ENCODE measurements at regions not wholly inside any gene's neighbourhood (a gene's known extent, or its start where the extent isn't known, plus 50 kb on each side); places are given as distances from the start of the nearest gene placed in this dataset.

- Mint-ChIP-seq H3K27ac (no peak overlapping the region), H3K4me1 (no peaks in the 10 kb centered on the region), H3K27me3 (ENCODE audit: insufficient read depth, low read depth, poor library complexity) (no peaks in the 10 kb centered on the region), H3K36me3 (ENCODE audit: low read depth) (no peaks in the 10 kb centered on the region), H3K4me3 (no peak overlapping the region), H3K9me3 (no peaks in the 10 kb centered on the region)
- Histone ChIP-seq H3K4me2 (no peak overlapping the region), H3K9me2 (ENCODE audit: insufficient read depth) (no peaks in the 10 kb centered on the region), H3F3A (replicated peaks; ENCODE audit: low read depth) (no peaks in the 10 kb centered on the region), H3K27ac (ENCODE audit: low read depth) (no peak overlapping the region), H3K4me1 (ENCODE audit: insufficient read depth) (no peaks in the 10 kb centered on the region), H2AFZ (no peak overlapping the region), H3K27me3 (ENCODE audit: insufficient read depth) (no peaks in the 10 kb centered on the region), H3K4me3 (no peak overlapping the region), H4K20me1 (replicated peaks; ENCODE audit: insufficient read depth) (no peaks in the 10 kb centered on the region; the same call in 1 of the 2 replicates), H3K79me2 (replicated peaks; ENCODE audit: insufficient read depth) (no peaks in the 10 kb centered on the region), H3K36me3 (ENCODE audit: insufficient read depth) (no peaks in the 10 kb centered on the region)
- DNase-seq (ENCODE audit: low spot score): no peak
- TF ChIP-seq EZH2 (IDR thresholded peaks at IDR 0.05; ENCODE audit: low read depth, unreplicated experiment) (no peak), CREB1 (CRISPR knock-in tag; IDR thresholded peaks at IDR 0.05; ENCODE audit: low read depth) (no peak), JUNB (IDR thresholded peaks at IDR 0.05; ENCODE audit: unreplicated experiment) (no peak), ETS1 (IDR thresholded peaks at IDR 0.05) (no peak), REST (IDR thresholded peaks at IDR 0.05; ENCODE audit: unreplicated experiment) (no peak), ZNF114 (CRISPR knock-in tag; IDR thresholded peaks at IDR 0.05) (no peak), ZNF331 (CRISPR knock-in tag; IDR thresholded peaks at IDR 0.05; ENCODE audit: low read depth) (no peak), POLR2AphosphoS5 (IDR thresholded peaks at IDR 0.05; ENCODE audit: low read depth) (no peak), ZNF462 (CRISPR knock-in tag; IDR thresholded peaks at IDR 0.05) (no peak), NANOG (IDR thresholded peaks at IDR 0.05; ENCODE audit: borderline replicate concordance) (no peak), STAT1 (IDR thresholded peaks at IDR 0.05; ENCODE audit: unreplicated experiment) (no peak), EZH2phosphoT487 (IDR thresholded peaks at IDR 0.05; ENCODE audit: unreplicated experiment) (no peak), CTCF (conservative IDR thresholded peaks at IDR 0.05; ENCODE audit: low read depth in 2 of 2) (no peak)
- no peak for ATAC-seq
Measured at GRCh38 chr13:64935441-64935840, 2294.7 kb downstream of the PCDH9 start.

All from GM23338 (cell line).